ENCODE measurements at regions not wholly inside any gene's neighbourhood (a gene's known extent, or its start where the extent isn't known, plus 50 kb on each side); places are given as distances from the start of the nearest gene placed in this dataset.

DNA sequence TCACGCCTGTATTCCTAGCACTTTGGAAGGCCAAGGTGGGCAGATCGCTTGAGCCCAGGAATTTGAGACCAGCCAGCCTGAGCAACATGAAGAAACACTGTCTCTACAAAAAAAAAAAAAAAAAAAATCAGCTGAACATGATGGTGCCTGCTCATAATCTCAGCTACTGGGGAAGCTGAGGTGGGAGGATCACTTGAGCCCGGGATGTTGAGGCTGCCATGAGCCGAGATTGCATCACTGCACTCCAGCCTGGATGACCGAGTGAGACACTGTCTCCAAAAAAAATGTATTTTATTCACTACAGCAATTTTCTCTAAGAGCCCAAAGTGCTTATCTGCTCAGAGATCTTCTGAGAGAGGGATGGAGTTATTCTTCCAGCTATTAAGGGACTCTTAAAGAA, 215.8 kb upstream of the PPP3CA start:
- DNase-seq = no peak

GRCh38 chr4:101556842-101557241, 209.5 kb upstream of the PPP3CA start:
- no peak for DNase-seq

DNA sequence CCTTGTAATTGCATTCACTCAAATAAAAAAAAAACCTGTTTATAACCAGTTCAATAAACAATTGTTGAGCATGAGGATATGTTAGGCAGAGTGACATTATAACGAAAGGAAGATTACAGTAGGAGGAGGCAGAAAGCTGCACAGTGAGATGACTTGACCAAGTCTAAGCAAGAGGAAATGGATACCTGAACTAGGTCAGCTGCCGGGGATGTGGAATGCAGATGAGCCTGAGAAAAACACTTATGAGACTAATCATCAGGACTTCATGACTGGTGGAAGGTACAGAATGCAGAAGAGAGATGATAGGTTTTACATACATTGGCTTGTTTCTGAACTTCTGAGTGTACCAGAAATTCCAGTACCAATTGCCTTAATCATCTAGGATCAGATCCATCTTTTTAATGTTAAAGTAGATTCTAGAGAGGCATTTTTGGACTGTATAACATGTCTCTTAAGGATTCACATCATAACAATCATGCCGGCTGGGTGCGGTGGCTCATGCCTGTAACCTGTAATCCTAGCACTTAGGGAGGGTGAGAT, 208.1 kb upstream of the PPP3CA start:
- no peak for DNase-seq

DNA sequence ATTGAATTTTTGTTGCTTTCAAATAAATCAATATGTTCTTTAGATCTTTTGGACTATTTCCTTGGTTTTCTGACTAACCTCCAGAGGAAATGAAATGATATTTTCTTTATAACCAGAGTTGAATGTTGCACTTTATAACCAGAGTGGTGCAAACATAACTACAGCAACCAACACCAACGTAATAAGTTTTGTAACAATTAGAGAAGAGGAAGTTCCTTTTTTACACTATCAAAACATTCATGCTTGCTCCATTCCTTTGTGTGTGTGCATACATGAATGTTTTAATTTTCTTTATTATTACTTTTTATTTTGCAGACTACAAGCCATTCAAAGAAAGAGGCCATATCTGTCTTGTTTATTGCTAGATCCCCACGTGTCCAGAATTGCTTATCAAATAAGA, 193.0 kb upstream of the PPP3CA start:
- DNase-seq = no peak

DNA sequence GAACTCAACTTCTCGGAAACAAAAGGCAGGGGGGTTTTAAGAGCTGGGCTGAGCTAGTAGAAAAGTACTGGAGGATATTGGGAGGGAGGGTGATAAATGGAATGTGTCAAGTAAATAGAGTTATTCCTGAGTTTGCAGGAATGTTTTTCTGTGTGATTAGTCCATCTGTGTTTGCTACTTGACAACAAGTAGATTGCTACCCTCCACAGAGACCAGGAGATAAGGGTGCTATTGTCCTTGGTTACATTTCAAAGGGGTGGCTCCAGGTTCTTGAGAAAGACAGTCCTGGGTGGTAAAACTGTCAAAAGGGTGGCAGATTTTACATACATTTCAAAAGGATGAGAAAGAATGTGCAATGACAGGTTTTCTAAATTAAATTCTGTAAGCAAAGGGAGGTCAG, 181.2 kb upstream of the PPP3CA start:
- no peak for DNase-seq

DNA sequence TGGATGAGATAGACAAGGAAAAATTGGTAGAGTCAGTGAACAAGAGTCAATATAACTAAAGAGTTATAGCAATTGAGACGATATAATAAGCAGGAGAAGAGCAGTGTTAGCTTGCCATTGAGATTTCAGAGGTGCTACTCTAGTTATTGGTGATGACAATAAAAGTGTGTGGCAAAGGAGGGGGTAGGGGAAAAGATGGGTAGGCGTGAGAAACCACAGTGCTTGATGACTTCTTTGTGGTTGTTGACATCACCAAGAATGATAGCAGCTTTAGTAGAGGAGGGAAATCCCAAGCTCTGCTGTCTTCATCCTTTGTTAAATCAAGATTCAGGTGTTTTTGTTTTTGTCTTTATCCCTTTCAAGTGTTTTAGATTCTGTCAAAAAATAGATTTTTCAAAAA, 179.9 kb upstream of the PPP3CA start:
- no peak for DNase-seq

- no peak for DNase-seq
These were observed 168.2 kb upstream of the PPP3CA start for GRCh38 chr4:101515566-101515965.

DNA sequence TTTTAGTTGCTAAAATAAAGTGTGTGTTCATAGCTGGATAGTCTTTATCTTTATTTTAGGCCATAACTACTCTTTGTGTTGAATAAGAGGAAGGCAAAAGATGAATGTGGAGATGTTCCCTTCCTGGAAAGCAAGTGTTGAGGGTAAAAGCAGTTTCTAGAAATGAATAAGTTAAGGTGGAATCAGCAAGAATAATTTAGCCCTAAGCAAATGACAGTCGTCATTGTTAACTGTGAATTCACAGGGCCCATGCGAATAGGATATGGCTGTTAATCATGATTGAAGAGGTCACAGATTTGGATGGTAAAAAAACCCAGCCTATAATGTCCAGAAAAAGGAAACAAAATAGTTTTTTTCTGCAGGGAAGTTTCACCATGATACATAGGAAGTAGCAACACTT, 167.8 kb upstream of the PPP3CA start:
- no peak for DNase-seq

GRCh38 chr4:101512416-101512815, 165.1 kb upstream of the PPP3CA start:
- DNase-seq = no peak

DNA sequence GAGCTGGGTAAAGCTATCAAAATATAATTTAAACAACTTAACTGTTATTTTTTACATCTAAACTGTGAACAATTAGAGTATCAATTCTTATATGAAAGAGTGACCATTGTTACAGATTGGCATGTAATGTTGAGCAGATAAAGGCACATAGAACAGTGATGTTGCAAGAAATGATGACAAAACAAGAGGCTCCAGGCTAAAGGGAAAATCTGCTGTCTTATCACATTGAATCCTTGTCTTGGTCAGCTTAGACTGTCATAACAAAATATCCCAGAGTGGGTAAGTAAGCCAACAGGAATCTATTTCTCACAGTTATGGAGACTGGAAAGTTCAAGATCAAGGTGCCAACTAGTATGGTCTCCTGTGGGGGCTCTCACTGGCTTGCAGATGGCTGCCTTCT, 154.1 kb upstream of the PPP3CA start:
- DNase-seq = no peak

GRCh38 chr4:101500742-101501141, 153.4 kb upstream of the PPP3CA start:
- DNase-seq = no peak

GRCh38 chr4:101475246-101475645, 127.9 kb upstream of the PPP3CA start:
- DNase-seq = peak; percentile 1

DNA sequence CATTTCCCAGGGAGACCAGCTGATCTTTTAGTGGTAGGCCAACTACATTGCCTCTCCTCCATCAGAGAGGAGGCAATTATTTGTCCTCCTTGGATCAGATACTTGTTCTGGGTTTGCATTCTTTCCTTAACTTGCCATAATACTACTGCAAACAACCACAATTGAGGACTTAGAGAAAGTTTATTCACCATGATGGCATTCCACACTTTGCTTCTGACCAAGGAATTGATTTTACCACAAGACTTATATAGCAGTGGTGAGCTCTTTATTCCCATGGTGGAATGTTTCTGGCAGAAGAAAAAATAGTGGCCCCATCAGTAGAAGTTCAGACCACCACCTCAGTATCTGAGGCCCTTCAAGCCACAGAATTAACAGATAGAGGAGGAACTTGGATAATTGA, 123.9 kb upstream of the PPP3CA start:
- no peak for DNase-seq

DNA sequence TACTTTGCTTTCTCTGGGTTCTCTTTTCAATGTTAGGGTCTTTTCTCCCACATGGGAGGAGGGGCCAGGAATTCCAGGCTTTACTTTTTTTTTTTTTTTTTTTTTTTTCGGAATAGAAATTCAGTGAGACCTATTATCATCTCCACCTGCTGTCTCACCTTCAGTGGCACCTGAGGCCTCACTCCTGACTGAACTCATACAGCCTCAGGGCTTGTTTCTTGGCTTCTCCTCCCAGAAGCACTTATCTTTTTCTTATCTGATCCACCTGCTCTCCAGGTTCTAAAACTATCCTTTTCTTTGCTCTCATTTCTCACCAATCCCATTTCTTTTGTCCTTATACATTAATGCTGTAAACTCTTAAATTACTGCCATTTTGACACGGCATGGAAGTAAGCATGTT, 117.3 kb upstream of the PPP3CA start:
- DNase-seq = no peak

DNA sequence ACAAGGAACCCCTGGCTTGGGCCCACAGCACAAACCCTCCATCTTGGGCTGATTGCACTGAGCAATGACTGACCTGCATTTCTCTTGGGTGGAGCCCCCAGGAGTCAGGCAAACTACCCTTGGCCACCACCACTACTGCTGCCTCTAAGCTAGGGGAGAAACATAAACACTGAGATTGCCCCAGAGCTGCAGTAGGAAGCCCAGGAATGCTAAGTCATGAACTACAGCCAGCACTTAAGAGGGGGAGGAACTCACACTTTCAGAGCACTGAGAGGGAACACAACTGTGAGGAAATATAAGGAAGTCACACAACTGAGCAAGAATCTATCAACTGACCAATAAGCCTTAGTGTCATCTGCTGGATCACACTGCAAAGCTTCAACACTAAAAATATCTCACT, 111.6 kb upstream of the PPP3CA start:
- no peak for DNase-seq

DNA sequence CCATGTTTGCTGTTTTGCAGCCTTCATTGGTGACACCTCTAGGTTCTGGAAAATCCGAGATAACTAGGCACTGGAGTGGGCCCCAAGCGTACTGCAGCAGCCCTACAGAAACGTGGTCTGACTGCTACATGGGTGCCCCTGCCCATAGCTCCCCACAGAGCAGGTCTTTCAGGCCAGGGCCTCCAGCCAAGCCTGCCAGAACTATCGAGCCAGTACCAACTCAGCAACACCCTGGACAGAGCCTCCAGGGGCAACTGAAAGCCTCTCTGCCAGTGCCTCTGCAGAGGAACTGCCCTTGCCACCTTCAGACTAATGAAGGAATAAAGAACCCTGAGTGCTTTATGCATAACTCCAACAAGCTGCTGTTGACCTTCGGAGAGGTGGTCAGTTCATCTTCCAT, 111.1 kb upstream of the PPP3CA start:
- no peak for DNase-seq

DNA sequence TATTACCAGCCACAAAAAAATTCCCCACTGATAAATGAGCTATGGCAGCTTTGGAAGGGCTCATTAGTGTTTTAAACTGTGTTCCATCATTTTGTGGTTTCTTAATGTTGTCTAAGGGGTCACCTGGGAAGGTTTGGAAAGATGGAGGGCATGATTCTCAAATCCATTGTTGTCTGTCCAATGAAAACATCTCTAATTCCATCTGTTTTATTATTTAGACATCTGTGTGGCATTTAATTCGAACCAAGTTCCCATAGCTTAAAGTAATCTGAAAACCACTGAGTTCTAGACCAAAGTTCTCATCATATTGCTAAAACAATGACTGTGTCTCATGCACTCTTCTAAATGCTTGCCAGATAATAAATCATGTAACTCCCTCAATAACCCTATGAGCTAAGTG, 103.8 kb upstream of the PPP3CA start:
- no peak for DNase-seq

- DNase-seq = no peak
These were observed 94.1 kb upstream of the PPP3CA start for GRCh38 chr4:101441446-101441845.

- no peak for DNase-seq
These were observed 92.6 kb upstream of the PPP3CA start for GRCh38 chr4:101439926-101440325.

GRCh38 chr4:101421386-101421785, 74.1 kb upstream of the PPP3CA start:
- no peak for DNase-seq

GRCh38 chr4:101420661-101421060, 73.3 kb upstream of the PPP3CA start:
- DNase-seq = no peak

DNA sequence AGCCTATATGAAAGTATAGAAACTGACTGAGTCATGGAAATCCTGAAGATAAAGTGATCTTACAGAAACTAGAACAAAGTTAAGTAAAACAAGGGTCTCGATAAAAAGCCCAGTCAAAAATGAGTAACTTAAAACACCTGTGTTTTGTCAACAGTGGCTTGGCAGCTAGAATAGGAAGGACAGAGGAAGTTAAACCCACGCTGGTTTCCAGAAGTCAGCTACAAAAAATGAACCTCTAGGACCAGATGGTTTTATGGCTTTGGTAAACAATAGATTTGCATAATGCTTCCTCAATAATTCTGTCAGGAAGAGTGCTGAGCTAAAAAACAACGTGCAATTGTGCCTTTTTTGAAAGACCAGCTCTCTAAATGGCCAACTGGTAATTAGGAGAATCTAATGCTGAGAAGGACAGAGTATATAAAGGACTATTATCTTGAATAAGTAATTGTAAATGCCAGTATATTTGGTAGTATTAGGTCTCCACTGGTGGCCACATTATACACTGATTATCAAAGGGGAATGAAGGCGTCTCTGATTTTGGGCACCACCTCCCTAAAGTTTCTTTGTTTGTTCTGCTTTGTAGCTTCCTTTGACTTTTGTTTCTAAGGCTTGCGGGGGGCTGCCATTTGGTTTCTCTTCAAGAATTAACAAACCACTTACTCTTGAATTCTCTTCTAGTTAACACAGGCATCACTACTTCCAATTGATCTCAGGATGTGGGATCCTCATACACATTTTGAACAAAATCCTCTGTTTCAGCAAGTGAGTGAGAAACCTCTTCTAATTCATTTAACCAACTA, 72.2 kb upstream of the PPP3CA start:
- DNase-seq = no peak

DNA sequence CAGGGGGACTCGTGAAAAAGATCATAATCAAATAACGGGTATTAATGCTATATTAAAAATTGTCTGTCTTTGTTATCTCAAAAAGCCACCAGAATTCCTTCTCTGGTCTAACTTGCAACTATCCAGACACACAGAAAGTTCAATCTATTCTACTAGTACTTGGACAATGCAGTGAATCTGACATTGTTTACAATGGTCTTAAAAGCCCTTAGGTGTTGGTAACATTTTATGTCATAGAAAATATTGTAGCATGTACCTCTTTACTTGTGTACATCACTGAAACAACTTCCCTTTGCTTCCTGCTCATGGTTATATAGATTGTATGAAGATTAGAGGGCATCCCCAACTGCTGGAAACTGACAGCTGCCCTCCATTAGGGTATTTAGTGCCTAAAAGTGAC, 71.1 kb upstream of the PPP3CA start:
- no peak for DNase-seq

DNA sequence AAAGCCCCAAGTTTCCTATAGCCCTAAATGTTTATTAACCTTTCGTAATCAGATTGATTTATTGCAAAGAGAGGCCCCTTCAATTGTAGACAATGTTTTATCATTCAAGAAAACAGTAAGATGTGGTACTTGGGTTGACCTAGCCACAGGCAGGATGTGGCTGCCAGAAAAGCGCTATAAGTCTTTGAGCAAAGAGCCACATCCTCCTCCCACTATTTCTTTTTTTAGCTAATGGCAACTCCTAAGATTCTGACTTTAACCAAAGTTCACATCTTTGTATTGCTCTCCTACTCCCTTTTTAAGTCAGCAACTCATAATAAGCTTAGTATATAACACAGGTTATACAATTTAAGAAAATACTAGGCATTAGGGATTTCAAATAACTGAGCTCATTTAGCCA, 70.7 kb upstream of the PPP3CA start:
- no peak for DNase-seq

- no peak for DNase-seq
These were observed 69.7 kb upstream of the PPP3CA start for GRCh38 chr4:101417046-101417445.
